KMS-11 (cell line): ENCODE measurements at regions not wholly inside any gene's neighbourhood (a gene's known extent, or its start where the extent isn't known, plus 50 kb on each side); places are given as distances from the start of the nearest gene placed in this dataset.
"Not testable (repeated sequence)": the region's sequence is repeated elsewhere in the genome, so short reads cannot be mapped to it uniquely, and the experiment has no call there.

Experiments used
- H2AFZ ChIP-seq: fragments of 200-600 bp; sonication (generic); 2 replicates; pipeline ENCODE4 v1.6.1; 2016; ENCODE audit warnings: antibody characterized with exemption, mixed run types, low read depth
- H3K27ac ChIP-seq: fragments of 200-600 bp; sonication (generic); 2 replicates; pipeline ENCODE4 v1.6.1; 2016; ENCODE audit warnings: mild to moderate bottlenecking, mixed run types
- H3K27me3 ChIP-seq: fragments of 200-600 bp; sonication (generic); 2 replicates; pipeline ENCODE4 v1.6.1; 2017; ENCODE audit warnings: mild to moderate bottlenecking, low read depth, mixed run types, moderate library complexity; ENCODE audit not compliant: insufficient read depth
- H3K36me3 ChIP-seq: fragments of 200-600 bp; sonication (generic); 2 replicates; pipeline ENCODE4 v1.6.1; 2017; ENCODE audit warnings: mild to moderate bottlenecking, mixed run types; ENCODE audit not compliant: insufficient read depth
- H3K4me1 ChIP-seq: fragments of 200-600 bp; sonication (generic); 2 replicates; pipeline ENCODE4 v1.6.1; 2016; ENCODE audit warnings: mild to moderate bottlenecking, low read depth, mixed run types; ENCODE audit not compliant: poor library complexity, severe bottlenecking
- H3K4me2 ChIP-seq: fragments of 200-600 bp; sonication (generic); 2 replicates; pipeline ENCODE4 v1.7.0; 2016; ENCODE audit warnings: mild to moderate bottlenecking, mixed run types
- H3K4me3 ChIP-seq: fragments of 200-600 bp; sonication (generic); IDR thresholded peaks from 2 replicates; pipeline ENCODE4 v1.6.1; 2017; ENCODE audit warnings: low read depth, low read length, mixed read lengths; ENCODE audit not compliant: insufficient read depth
- H3K79me2 ChIP-seq: fragments of 200-600 bp; sonication (generic); 2 replicates; pipeline ENCODE4 v1.6.1; 2016; ENCODE audit warnings: low read depth, mixed run types; ENCODE audit not compliant: insufficient read depth
- H3K9ac ChIP-seq: fragments of 200-600 bp; sonication (generic); 2 replicates; pipeline ENCODE4 v1.6.1; 2016; ENCODE audit warnings: mild to moderate bottlenecking, mixed run types
- H4K20me1 ChIP-seq: fragments of 200-600 bp; sonication (generic); 2 replicates; pipeline ENCODE4 v1.6.1; 2016; ENCODE audit warnings: mild to moderate bottlenecking, mixed run types; ENCODE audit not compliant: insufficient read depth
- TF ChIP-seq, protein P1 (sequence below): fragments of 200-600 bp; sonication (generic); conservative IDR thresholded peaks from 2 replicates; pipeline ENCODE4 v1.6.1; 2017; ENCODE audit warnings: low read depth, mild to moderate bottlenecking, antibody characterized with exemption, low read length, moderate library complexity, mixed read lengths

DNA sequence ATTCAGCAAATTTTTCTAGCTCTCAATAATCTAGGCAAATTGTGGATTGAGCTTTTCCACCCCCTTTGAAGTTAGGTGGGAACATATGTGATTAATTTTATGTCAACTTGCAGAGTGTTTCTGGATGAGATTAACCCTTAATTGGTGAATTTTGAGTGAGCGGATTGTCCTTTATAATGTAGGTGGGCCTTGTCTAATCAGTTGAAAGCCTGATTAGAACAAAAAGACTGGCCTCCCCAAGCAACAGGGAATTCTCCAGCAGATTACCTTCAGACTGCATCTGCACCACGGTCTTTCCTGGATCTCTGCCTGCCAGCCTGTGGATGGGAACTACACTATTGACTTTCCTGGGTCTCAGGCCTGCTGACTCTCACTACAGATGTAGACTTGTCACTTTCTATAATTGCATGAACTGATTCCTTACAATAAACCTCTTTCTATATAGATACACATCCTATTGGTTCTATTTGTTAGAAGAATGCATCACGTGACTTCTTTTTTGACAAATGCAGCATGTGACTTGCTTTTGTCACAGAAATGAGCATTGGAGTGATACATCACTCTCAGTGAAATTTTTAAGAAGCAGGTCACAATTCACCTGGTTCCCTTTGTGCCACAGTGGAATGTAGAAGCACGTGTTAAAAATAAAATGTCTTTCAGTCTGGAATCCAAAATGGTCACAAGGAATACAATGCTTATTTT is 1038.3 kb downstream of the CDH11 start:
- Histone ChIP-seq H3K4me1 (no peaks in the 10 kb centered on the region), H3K4me3 (no peak overlapping the region), H3K27ac (no peak overlapping the region), H4K20me1 (no peaks in the 10 kb centered on the region), H3K27me3 (no peaks in the 10 kb centered on the region), H3K36me3 (no peaks in the 10 kb centered on the region), H3K9ac (no peak overlapping the region), H3K79me2 (no peaks in the 10 kb centered on the region), H2AFZ (no peak overlapping the region), H3K4me2 (no peak overlapping the region)
- TF ChIP-seq, protein P1, sequence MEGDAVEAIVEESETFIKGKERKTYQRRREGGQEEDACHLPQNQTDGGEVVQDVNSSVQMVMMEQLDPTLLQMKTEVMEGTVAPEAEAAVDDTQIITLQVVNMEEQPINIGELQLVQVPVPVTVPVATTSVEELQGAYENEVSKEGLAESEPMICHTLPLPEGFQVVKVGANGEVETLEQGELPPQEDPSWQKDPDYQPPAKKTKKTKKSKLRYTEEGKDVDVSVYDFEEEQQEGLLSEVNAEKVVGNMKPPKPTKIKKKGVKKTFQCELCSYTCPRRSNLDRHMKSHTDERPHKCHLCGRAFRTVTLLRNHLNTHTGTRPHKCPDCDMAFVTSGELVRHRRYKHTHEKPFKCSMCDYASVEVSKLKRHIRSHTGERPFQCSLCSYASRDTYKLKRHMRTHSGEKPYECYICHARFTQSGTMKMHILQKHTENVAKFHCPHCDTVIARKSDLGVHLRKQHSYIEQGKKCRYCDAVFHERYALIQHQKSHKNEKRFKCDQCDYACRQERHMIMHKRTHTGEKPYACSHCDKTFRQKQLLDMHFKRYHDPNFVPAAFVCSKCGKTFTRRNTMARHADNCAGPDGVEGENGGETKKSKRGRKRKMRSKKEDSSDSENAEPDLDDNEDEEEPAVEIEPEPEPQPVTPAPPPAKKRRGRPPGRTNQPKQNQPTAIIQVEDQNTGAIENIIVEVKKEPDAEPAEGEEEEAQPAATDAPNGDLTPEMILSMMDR, result no peak

DNA sequence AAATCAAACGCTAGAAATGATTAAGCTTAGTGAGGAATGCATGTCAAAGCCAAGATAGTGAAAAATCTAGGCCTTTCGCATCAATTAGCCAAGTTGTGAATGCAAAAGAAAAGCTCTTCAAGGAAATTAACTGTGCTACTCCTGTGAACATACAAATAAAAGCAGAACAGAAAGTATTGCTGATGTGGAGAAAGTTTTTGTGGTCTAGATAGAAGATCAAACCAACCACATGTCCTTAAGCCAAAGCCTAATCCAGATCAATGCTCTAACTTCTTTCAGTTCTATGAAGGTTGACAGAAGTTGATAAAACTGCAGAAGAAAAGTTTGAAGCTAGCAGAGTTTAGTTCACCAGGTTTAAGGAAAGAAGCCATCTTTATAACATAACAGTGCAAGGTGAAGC is 1044.6 kb downstream of the CDH11 start:
- H3K79me2 ChIP-seq, result no peaks in the 10 kb centered on the region
- no peak overlapping the region for H3K4me2 ChIP-seq
- TF ChIP-seq, protein P1, result no peak
- H3K4me1 ChIP-seq, result no peaks in the 10 kb centered on the region
- H3K27me3 ChIP-seq, result no peaks in the 10 kb centered on the region
- no peaks in the 10 kb centered on the region for H4K20me1 ChIP-seq
- H3K9ac ChIP-seq, result no peak overlapping the region
- no peak overlapping the region for H3K27ac ChIP-seq
- H3K4me3 ChIP-seq, result no peak overlapping the region
- H2AFZ ChIP-seq, result no peak overlapping the region
- H3K36me3 ChIP-seq, result no peaks in the 10 kb centered on the region

DNA sequence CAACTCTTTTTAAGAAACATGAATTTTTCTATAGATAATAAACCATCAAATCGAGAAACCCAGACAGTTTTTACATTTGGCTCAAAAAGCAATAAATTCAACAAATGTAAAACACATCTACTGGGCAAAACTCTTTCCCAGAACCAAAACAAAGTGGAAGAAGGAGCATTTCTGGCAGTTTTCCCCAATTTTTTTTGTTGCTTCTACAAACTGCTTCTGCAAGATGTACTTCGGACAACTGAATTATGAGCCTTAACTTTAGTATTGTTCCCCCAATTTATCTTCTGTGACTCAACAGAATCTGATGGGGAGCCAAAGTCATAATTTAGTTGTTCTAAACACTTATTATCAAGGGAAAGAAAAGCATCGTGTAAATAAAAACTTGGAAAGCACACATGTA is 1047.2 kb downstream of the CDH11 start:
- Histone ChIP-seq H3K27ac (no peak overlapping the region), H3K36me3 (no peaks in the 10 kb centered on the region), H3K79me2 (no peaks in the 10 kb centered on the region), H3K4me2 (no peak overlapping the region), H3K27me3 (no peaks in the 10 kb centered on the region), H3K9ac (no peak overlapping the region), H3K4me3 (no peak overlapping the region), H2AFZ (no peak overlapping the region), H4K20me1 (no peaks in the 10 kb centered on the region), H3K4me1 (no peaks in the 10 kb centered on the region)
- TF ChIP-seq, protein P1, result no peak

DNA sequence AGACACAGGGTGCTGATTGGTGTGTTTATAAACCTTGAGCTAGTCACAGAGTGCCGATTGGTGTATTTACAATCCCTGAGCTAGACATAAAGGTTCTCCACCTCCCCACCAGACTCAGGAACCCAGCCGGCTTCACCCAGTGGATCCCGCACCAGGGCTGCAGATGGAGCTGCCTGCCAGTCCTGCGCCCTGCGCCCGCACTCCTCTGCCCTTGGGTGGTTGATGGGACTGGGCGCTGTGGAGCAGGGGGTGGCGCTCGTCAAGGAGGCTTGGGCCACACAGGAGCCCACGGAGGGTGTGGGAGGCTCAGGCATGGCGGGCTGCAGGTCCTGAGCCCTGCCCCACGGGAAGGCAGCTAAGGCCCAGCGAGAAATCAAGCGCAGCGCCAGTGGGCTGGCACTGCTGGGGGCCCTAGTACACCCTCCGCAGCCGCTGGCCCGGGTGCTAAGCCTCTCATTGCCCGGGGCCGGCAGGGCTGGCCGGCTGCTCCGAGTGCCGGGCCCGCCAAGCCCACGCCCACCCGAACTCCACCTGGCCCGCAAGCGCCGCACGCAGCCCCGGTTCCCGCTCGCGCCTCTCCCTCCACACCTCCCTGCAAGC is 1049.6 kb downstream of the CDH11 start:
- H3K79me2 ChIP-seq, H3K4me2 ChIP-seq, H3K27ac ChIP-seq, H3K36me3 ChIP-seq, H3K9ac ChIP-seq, H4K20me1 ChIP-seq, H2AFZ ChIP-seq, H3K4me1 ChIP-seq, H3K27me3 ChIP-seq, H3K4me3 ChIP-seq: not testable (repeated sequence)

DNA sequence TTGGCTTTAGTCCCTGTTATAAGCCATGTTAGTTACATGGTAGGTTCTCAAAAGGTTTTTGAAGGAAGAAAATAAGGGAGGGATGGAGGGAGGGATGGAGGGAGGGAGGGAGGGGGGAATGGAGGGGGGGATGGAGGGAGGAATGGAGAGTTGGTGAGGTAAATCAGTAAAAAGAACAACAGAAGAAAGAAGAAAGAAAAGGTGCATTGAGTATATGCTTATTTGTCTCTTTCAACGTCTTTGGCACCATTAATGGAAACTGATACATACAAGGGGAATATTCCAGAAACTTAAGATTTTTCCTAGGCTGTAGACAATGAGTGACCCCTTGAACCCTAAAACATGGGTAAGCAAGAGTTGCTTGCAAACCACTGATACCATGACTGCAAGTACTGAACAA is 1056.3 kb downstream of the CDH11 start:
- Histone ChIP-seq H3K4me1 (no peaks in the 10 kb centered on the region), H3K4me2 (no peak overlapping the region), H3K9ac (no peak overlapping the region), H3K4me3 (no peak overlapping the region), H3K79me2 (no peaks in the 10 kb centered on the region), H3K27me3 (no peaks in the 10 kb centered on the region), H2AFZ (no peak overlapping the region), H3K36me3 (no peaks in the 10 kb centered on the region), H3K27ac (no peak overlapping the region), H4K20me1 (no peaks in the 10 kb centered on the region)
- TF ChIP-seq, protein P1, result no peak
